Lower leg skin (tissue), 4 donors: ENCODE measurements at regions not wholly inside any gene's neighbourhood (a gene's known extent, or its start where the extent isn't known, plus 50 kb on each side); places are given as distances from the start of the nearest gene placed in this dataset.

Experiments
- DNase-seq, 2 donors: peaks; one replicate each; pipeline ENCODE4 v3.0.0-alpha.2; 2019; ENCODE audit warnings: low spot score in 2 of 2
- H3K4me3 ChIP-seq: fragments of 200-600 bp; sonication (generic); 2 replicates; pipeline ENCODE4 v1.5.1; 2017; ENCODE audit warnings: mild to moderate bottlenecking, low read depth; ENCODE audit not compliant: poor library complexity, severe bottlenecking
- CTCF ChIP-seq, 3 donors: fragments of 450-650 bp; IDR thresholded peaks; one replicate each; pipeline ENCODE4 v1.5.1; 2016; ENCODE audit warnings: antibody characterized with exemption in 3 of 3, mild to moderate bottlenecking in 3 of 3, moderate library complexity in 2 of 3
- POLR2A ChIP-seq, 2 donors: fragments of 450-650 bp; IDR thresholded peaks; one replicate each; pipeline ENCODE4 v1.6.1; 2016 to 2017; ENCODE audit warnings: antibody characterized with exemption in 2 of 2, mild to moderate bottlenecking in 1 of 2, moderate library complexity in 1 of 2
- WGBS, 2 donors: methylation state at CpG; one replicate each; pipeline ENCODE4 v1.1.5; 2018; 5-methylcytosine and 5-hydroxymethylcytosine counted together
- intact Hi-C: fragments of 100-400 bp; cut with DNase I; formaldehyde crosslinking; loops from one replicate; pipeline ENCODE4 v1.15.0; 2023; ENCODE audit warnings: low total_unique reads

GRCh38 chr18:24538414-24539264, 78.2 kb downstream of the HRH4 start:
- TF ChIP-seq POLR2A (IDR thresholded peaks at IDR 0.05) (no peak), CTCF (IDR thresholded peaks at IDR 0.05) (no peak)
- 61 to 64% methylated on average over 5 of the region's 5 CpGs for WGBS, 2 donors
- DNase-seq: no peak
- no peak overlapping the region for H3K4me3 ChIP-seq
- intact Hi-C loops: no loop called here

- 57 to 60% methylated on average over 4 of the region's 4 CpGs for WGBS, 2 donors
- intact Hi-C loops: no loop called here
- no peak overlapping the region for H3K4me3 ChIP-seq
- no peak for DNase-seq
- no peak for TF ChIP-seq CTCF (IDR thresholded peaks at IDR 0.05)
- no peak for TF ChIP-seq POLR2A (IDR thresholded peaks at IDR 0.05)
These were observed 79.6 kb downstream of the HRH4 start for GRCh38 chr18:24539866-24540617.

GRCh38 chr18:24540896-24541295, 80.5 kb downstream of the HRH4 start:
- H3K4me3 ChIP-seq: no peak overlapping the region
- no peak for DNase-seq
- WGBS, 2 donors: 78 to 81% methylated on average over 8 of the region's 8 CpGs
- intact Hi-C loops: no loop called here
- TF ChIP-seq POLR2A (IDR thresholded peaks at IDR 0.05) (no peak), CTCF (IDR thresholded peaks at IDR 0.05) (no peak)

GRCh38 chr18:24543086-24543794, 82.8 kb downstream of the HRH4 start:
- H3K4me3 ChIP-seq: no peak overlapping the region
- 73 to 79% methylated on average over 4 of the region's 4 CpGs for WGBS, 2 donors
- no peak for DNase-seq
- intact Hi-C loops: no loop called here
- TF ChIP-seq POLR2A (IDR thresholded peaks at IDR 0.05) (no peak), CTCF (IDR thresholded peaks at IDR 0.05) (no peak)

- H3K4me3 ChIP-seq: no peak overlapping the region
- intact Hi-C loops: no loop called here
- no peak for DNase-seq
- no peak for TF ChIP-seq CTCF (IDR thresholded peaks at IDR 0.05)
- TF ChIP-seq POLR2A (IDR thresholded peaks at IDR 0.05): no peak
- WGBS, 2 donors: 45 to 47% methylated on average over 6 of the region's 6 CpGs
These were observed 83.5 kb downstream of the HRH4 start for GRCh38 chr18:24543795-24544498.
